MM.1S (cell line): ENCODE measurements at regions not wholly inside any gene's neighbourhood (a gene's known extent, or its start where the extent isn't known, plus 50 kb on each side); places are given as distances from the start of the nearest gene placed in this dataset.

Source experiments
- DNase-seq: peaks from one replicate; pipeline ENCODE4 v3.0.0-alpha.2; 2015
- H2AFZ ChIP-seq: fragments of 300-600 bp; sonication (generic); 2 replicates; pipeline ENCODE4 v1.6.0; 2016; ENCODE audit warnings: antibody characterized with exemption, low read length
- H3F3A ChIP-seq: fragments of 300-600 bp; sonication (generic); 2 replicates; pipeline ENCODE4 v1.6.1; 2016; ENCODE audit warnings: mild to moderate bottlenecking, antibody characterized with exemption, low read length, moderate library complexity, mixed read lengths; ENCODE audit not compliant: insufficient read depth
- H3K27ac ChIP-seq: fragments of 300-600 bp; sonication (generic); 2 replicates; pipeline ENCODE4 v1.5.1; 2016; ENCODE audit warnings: mild to moderate bottlenecking, low read length
- H3K27me3 ChIP-seq: fragments of 300-600 bp; sonication (generic); replicated peaks from 2 replicates; pipeline ENCODE4 v1.6.0; 2016; ENCODE audit warnings: low read length; ENCODE audit not compliant: insufficient read depth
- H3K36me3 ChIP-seq: fragments of 300-600 bp; sonication (generic); replicated peaks from 2 replicates; pipeline ENCODE4 v1.6.1; 2016; ENCODE audit warnings: mild to moderate bottlenecking, low read length, mixed read lengths; ENCODE audit not compliant: insufficient read depth
- H3K4me1 ChIP-seq: fragments of 300-600 bp; sonication (generic); 2 replicates; pipeline ENCODE4 v1.6.1; 2016; ENCODE audit warnings: low read length, mixed read lengths
- H3K4me2 ChIP-seq: fragments of 300-600 bp; sonication (generic); 2 replicates; pipeline ENCODE4 v1.6.0; 2016; ENCODE audit warnings: low read depth, low read length
- H3K4me3 ChIP-seq: fragments of 300-600 bp; sonication (generic); 2 replicates; pipeline ENCODE4 v1.5.1; 2016; ENCODE audit warnings: low read length, mixed read lengths
- H3K79me2 ChIP-seq: fragments of 300-600 bp; sonication (generic); 2 replicates; pipeline ENCODE4 v1.6.1; 2016; ENCODE audit warnings: mixed run types, low read length, mixed read lengths
- H3K9ac ChIP-seq: fragments of 300-600 bp; sonication (generic); 2 replicates; pipeline ENCODE4 v1.6.1; 2016; ENCODE audit warnings: low read length, mixed read lengths
- H3K9me2 ChIP-seq: fragments of 300-600 bp; sonication (generic); replicated peaks from 2 replicates; pipeline ENCODE4 v1.6.1; 2016; ENCODE audit warnings: mild to moderate bottlenecking, low read length, mixed read lengths; ENCODE audit not compliant: insufficient read depth
- H3K9me3 ChIP-seq: fragments of 300-600 bp; sonication (generic); replicated peaks from 2 replicates; pipeline ENCODE4 v1.6.1; 2016; ENCODE audit warnings: mild to moderate bottlenecking, low read length, mixed read lengths; ENCODE audit not compliant: insufficient read depth
- H4K20me1 ChIP-seq: fragments of 300-600 bp; sonication (generic); 2 replicates; pipeline ENCODE4 v1.6.1; 2016; ENCODE audit warnings: mild to moderate bottlenecking, low read length, moderate library complexity, mixed read lengths; ENCODE audit not compliant: insufficient read depth
- EZH2 ChIP-seq: fragments of 300-600 bp; sonication (generic); optimal IDR thresholded peaks from 2 replicates; pipeline ENCODE3; 2017; ENCODE audit warnings: low read depth, mild to moderate bottlenecking, antibody characterized with exemption, low read length, mixed read lengths
- EZH2phosphoT487 ChIP-seq: fragments of 300-600 bp; sonication (generic); IDR thresholded peaks from 2 replicates; pipeline ENCODE4 v1.6.1; 2018; ENCODE audit warnings: antibody characterized with exemption, low read length
- TF ChIP-seq, protein P1 (sequence below): fragments of 300-600 bp; sonication (generic); IDR thresholded peaks from 2 replicates; pipeline ENCODE4 v1.5.1; 2016; ENCODE audit warnings: antibody characterized with exemption, low read length, mixed read lengths

DNA sequence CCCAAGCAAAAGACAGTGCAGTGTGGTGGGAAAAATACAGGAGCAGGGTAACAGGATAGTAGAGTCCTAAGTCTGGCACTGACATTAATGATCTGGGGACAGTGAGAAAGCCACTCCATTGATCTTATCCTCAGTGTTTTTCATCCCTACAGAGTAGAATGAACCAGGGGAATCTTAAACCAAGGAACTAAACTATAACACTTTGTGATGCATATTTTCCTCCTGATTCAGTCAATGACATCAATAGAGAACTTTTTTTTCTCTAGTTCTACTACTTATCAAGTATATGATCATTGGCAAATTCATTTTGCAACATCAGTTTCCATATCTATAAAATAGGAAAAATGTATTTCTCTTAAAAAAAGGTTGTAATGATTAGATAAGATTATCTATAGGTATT, 151.1 kb downstream of the TMEM26 start:
- no peak overlapping the region for H2AFZ ChIP-seq
- no peaks in the 10 kb centered on the region for H3F3A ChIP-seq
- H3K27ac ChIP-seq = no peak overlapping the region
- no peaks in the 10 kb centered on the region for H3K9me2 ChIP-seq
- no peak overlapping the region for H3K4me2 ChIP-seq
- no peaks in the 10 kb centered on the region for H3K79me2 ChIP-seq
- H3K9me3 ChIP-seq = no peaks in the 10 kb centered on the region
- no peaks in the 10 kb centered on the region for H3K4me1 ChIP-seq
- H3K4me3 ChIP-seq = no peak overlapping the region
- H3K27me3 ChIP-seq = no peaks in the 10 kb centered on the region
- H3K36me3 ChIP-seq = no peaks in the 10 kb centered on the region
- H4K20me1 ChIP-seq = no peaks in the 10 kb centered on the region
- no peak overlapping the region for H3K9ac ChIP-seq
- TF ChIP-seq EZH2 (no peak), EZH2phosphoT487 (no peak)
- TF ChIP-seq, protein P1, sequence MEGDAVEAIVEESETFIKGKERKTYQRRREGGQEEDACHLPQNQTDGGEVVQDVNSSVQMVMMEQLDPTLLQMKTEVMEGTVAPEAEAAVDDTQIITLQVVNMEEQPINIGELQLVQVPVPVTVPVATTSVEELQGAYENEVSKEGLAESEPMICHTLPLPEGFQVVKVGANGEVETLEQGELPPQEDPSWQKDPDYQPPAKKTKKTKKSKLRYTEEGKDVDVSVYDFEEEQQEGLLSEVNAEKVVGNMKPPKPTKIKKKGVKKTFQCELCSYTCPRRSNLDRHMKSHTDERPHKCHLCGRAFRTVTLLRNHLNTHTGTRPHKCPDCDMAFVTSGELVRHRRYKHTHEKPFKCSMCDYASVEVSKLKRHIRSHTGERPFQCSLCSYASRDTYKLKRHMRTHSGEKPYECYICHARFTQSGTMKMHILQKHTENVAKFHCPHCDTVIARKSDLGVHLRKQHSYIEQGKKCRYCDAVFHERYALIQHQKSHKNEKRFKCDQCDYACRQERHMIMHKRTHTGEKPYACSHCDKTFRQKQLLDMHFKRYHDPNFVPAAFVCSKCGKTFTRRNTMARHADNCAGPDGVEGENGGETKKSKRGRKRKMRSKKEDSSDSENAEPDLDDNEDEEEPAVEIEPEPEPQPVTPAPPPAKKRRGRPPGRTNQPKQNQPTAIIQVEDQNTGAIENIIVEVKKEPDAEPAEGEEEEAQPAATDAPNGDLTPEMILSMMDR = no peak
- no peak for DNase-seq

DNA sequence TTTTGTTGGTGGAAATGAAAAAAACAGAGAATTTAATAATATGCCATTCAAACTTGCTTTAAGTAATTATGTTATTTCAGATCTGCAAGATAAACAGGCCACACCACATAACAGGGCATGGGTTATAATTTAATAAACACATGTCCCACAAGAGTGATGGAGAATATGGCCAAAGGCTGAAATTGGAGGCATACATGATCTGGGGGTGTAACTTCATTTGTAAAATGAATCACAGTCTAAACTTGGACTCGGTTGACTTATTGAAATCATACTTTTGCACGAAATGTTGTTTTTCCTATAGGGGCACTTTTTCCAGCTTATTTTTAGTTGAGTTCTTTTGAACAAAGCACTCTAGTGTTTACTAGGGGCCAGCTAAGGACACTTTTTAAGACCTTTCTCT, 151.6 kb downstream of the TMEM26 start:
- Histone ChIP-seq H3K4me2 (no peak overlapping the region), H3K4me3 (no peak overlapping the region), H3K4me1 (no peaks in the 10 kb centered on the region), H2AFZ (no peak overlapping the region), H3F3A (no peaks in the 10 kb centered on the region), H3K27me3 (no peaks in the 10 kb centered on the region), H3K79me2 (no peaks in the 10 kb centered on the region), H3K9me3 (no peaks in the 10 kb centered on the region), H4K20me1 (no peaks in the 10 kb centered on the region), H3K9me2 (no peaks in the 10 kb centered on the region), H3K27ac (no peak overlapping the region), H3K9ac (no peak overlapping the region), H3K36me3 (no peaks in the 10 kb centered on the region)
- DNase-seq = no peak
- TF ChIP-seq EZH2phosphoT487 (no peak), EZH2 (no peak)
- TF ChIP-seq, protein P1 = no peak

DNA sequence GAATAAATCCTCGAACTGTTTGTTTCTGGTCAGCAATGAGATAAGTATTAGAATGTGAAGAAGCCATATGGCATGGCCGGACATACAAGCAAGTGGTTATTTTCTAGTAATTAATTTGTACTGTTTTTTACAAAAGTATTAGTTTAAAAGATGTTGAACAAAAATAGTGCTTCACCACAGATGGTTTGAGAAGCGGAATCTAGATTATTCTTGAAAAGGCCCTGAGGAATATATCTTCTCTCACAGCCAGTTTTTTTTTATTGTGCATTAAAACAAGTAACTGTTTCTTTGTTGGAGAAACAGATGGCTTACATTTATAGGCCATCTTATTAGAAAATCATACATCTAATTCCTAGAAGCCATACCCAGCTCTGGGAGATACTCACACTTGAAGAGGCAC, 153.3 kb downstream of the TMEM26 start:
- Histone ChIP-seq H3K27ac (no peak overlapping the region), H3K9ac (no peak overlapping the region), H3K4me3 (no peak overlapping the region), H3K79me2 (no peaks in the 10 kb centered on the region), H3K36me3 (no peaks in the 10 kb centered on the region), H3K27me3 (no peaks in the 10 kb centered on the region), H3K9me3 (no peaks in the 10 kb centered on the region), H3F3A (no peaks in the 10 kb centered on the region), H3K9me2 (no peaks in the 10 kb centered on the region), H3K4me2 (no peak overlapping the region), H2AFZ (no peak overlapping the region), H4K20me1 (no peaks in the 10 kb centered on the region), H3K4me1 (no peaks in the 10 kb centered on the region)
- TF ChIP-seq EZH2phosphoT487 = no peak
- no peak for DNase-seq

DNA sequence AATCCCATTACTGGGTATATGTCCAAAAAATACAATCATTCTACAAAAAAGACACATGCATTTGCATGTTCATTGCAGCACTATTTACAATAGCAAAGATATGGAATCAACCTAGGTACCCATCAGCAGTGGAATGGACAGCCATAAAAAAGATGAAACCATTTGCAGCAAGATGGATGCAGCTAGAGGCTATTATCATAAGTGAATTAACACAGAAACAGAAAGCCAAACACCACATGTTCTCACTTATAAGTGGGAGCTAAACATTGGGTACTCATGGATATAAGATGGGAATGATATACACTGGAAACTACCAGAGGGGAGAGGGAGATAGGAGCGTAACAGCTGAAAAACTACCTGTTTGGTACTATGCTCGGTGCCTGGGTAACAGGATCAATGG, 154.0 kb downstream of the TMEM26 start:
- TF ChIP-seq, protein P1 = no peak
- TF ChIP-seq EZH2 (no peak), EZH2phosphoT487 (no peak)
- no peaks in the 10 kb centered on the region for H3K36me3 ChIP-seq
- no peaks in the 10 kb centered on the region for H3K9me2 ChIP-seq
- no peak overlapping the region for H2AFZ ChIP-seq
- H4K20me1 ChIP-seq = no peaks in the 10 kb centered on the region
- H3K4me3 ChIP-seq = no peak overlapping the region
- no peak overlapping the region for H3K4me2 ChIP-seq
- H3K4me1 ChIP-seq = no peaks in the 10 kb centered on the region
- H3K27me3 ChIP-seq = no peaks in the 10 kb centered on the region
- DNase-seq = no peak
- no peaks in the 10 kb centered on the region for H3F3A ChIP-seq
- H3K9ac ChIP-seq = no peak overlapping the region
- H3K27ac ChIP-seq = no peak overlapping the region
- H3K79me2 ChIP-seq = no peaks in the 10 kb centered on the region
- H3K9me3 ChIP-seq = no peaks in the 10 kb centered on the region
